Ovary (tissue), 7 donors: ENCODE measurements at regions not wholly inside any gene's neighbourhood (a gene's known extent, or its start where the extent isn't known, plus 50 kb on each side); places are given as distances from the start of the nearest gene placed in this dataset.
"Not testable (repeated sequence)": the region's sequence is repeated elsewhere in the genome, so short reads cannot be mapped to it uniquely, and the experiment has no call there.

Experiments
- DNase-seq, 5 donors: peaks; one replicate each; pipeline ENCODE4 v3.0.0-alpha.2; 2019 to 2020
- H3K27ac ChIP-seq, 2 donors: fragments of 200-600 bp; one replicate each; pipeline versions ENCODE4 v1.5.1 to v1.8.0; 2019 to 2022
- H3K27me3 ChIP-seq: fragments of 200-600 bp; one replicate; pipeline ENCODE4 v1.8.0; 2022
- H3K36me3 ChIP-seq: fragments of 200-600 bp; sonication (generic); one replicate; pipeline ENCODE4 v1.5.1; 2019
- H3K4me1 ChIP-seq: one replicate; pipeline ENCODE4 v1.8.1; 2013; ENCODE audit warnings: mild to moderate bottlenecking, moderate library complexity; ENCODE audit not compliant: insufficient read depth
- H3K4me3 ChIP-seq: fragments of 200-600 bp; sonication (generic); one replicate; pipeline ENCODE4 v1.5.1; 2017
- H3K9me3 ChIP-seq, 2 donors: fragments of 200-600 bp in 1 of 2; sonication (generic) in 1 of 2; one replicate each; pipeline versions ENCODE4 v1.5.1 to v1.8.1; 2013 to 2019; ENCODE audit warnings: mild to moderate bottlenecking in 1 of 2, moderate library complexity in 1 of 2
- CTCF ChIP-seq, 3 donors: fragments of 450-650 bp in 2 of 3; fragments of 200-600 bp in 1 of 3; IDR thresholded peaks; one replicate each; pipeline versions ENCODE4 v1.5.1 to v1.8.0; 2016 to 2022; ENCODE audit warnings: antibody characterized with exemption in 3 of 3, mild to moderate bottlenecking in 1 of 3
- EP300 ChIP-seq: sonication (generic); formaldehyde crosslinking; IDR thresholded peaks from one replicate; pipeline ENCODE4 v1.6.1; 2017; ENCODE audit warnings: antibody characterized with exemption
- POLR2A ChIP-seq: fragments of 450-650 bp; IDR thresholded peaks from one replicate; pipeline ENCODE4 v1.6.1; 2017; ENCODE audit warnings: antibody characterized with exemption, mild to moderate bottlenecking, moderate library complexity
- WGBS, 3 donors: extraction: QIAGEN DNeasy Blood & Tissue Kit in 1 of 3; methylation state at CpG; one replicate each; pipeline versions ENCODE4 v1.1.5 to v1.1.7; 2013 to 2017; 5-methylcytosine and 5-hydroxymethylcytosine counted together
- intact Hi-C, 4 donors: fragments of 100-400 bp; cut with DNase I; formaldehyde crosslinking; loops; one replicate each; pipeline versions ENCODE4 v1.11.0 to v1.15.1; 2022 to 2023
- donor health status: DM: no; HTN: no; CAD: no; lungs with moderate emphysema.
- donor health status: DM: no; HTN: no; CAD: no.
- donor health status: Bipolar disorder and iron deficiency.
- donor health status: DM: no; HTN: no; CAD: no.
- donor health status: DM: yes; HTN: yes; CAD: no.

DNA sequence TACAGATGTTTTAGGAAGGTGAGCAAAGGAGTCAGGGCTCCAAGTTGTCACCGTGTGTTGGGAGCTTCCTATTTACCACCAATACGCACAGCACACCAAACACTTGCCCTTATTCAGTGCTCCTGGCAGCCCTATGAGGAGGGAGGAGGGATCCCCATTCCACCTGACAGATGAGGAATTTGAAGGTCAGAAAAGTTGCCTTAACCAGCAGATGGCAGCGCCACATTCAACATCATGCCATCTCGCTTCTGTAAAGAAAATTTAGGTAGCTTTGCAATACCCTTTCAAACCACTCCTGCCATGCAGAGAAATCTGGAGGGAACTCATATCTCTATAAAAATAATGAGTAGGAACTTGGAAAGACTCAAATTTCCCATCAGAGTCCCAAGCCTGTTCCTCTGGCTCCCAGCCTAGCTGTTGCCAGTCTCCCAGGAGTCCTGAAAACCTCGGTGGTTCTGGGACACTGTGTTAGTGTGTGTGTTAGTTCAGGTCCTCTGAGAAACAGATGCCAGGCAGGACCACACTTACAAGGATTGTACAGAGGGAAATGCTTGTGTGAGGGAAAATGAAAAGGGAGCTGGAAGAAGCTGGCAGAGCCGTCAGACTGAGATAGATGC, 410.5 kb downstream of the MED13L start:
- Histone ChIP-seq H3K4me3 (no peak overlapping the region), H3K27ac (no peak overlapping the region), H3K9me3 (no peaks in the 10 kb centered on the region), H3K36me3 (no peaks in the 10 kb centered on the region), H3K4me1 (no peaks in the 10 kb centered on the region), H3K27me3 (no peaks in the 10 kb centered on the region)
- TF ChIP-seq EP300 = no peak
- no peak for TF ChIP-seq CTCF (IDR thresholded peaks at IDR 0.05)
- no peak for TF ChIP-seq POLR2A
- intact Hi-C loops = no loop called here
- WGBS, 3 donors = 63 to 79% (median 67%) methylated on average over 6 of the region's 6 CpGs
- DNase-seq = no peak

GRCh38 chr12:115866281-115866680, 411.2 kb downstream of the MED13L start:
- H3K27ac ChIP-seq, intact Hi-C loops, H3K4me1 ChIP-seq, H3K4me3 ChIP-seq, H3K36me3 ChIP-seq, DNase-seq, H3K9me3 ChIP-seq, H3K27me3 ChIP-seq: not testable (repeated sequence)
- WGBS, 3 donors = 77 to 99% (median 85%) methylated on average over 3 of the region's 3 CpGs

DNA sequence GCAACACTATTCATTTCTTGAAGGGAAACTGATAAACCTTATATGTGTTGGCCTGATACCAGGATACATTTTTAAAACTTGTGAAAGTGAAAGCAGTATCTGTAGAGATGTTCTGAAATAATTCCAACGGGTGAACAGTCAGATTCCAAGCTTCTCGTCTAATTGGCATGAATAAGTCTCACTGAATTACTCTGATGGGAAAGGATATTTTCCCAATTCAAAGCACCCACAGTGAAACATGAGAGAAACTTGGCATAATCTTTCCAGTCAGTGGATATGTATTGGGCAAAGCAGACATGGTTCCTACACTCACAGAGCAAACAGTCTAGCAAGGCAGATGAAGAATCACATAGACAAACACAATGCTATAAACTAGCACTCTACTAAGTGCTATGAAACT, 413.1 kb downstream of the MED13L start:
- H3K27ac ChIP-seq = no peak overlapping the region
- no peaks in the 10 kb centered on the region for H3K9me3 ChIP-seq
- no peak for TF ChIP-seq POLR2A
- TF ChIP-seq CTCF (IDR thresholded peaks at IDR 0.05) = no peak
- no peak for TF ChIP-seq EP300
- 7 to 9% (median 8%) methylated on average over 2 of the region's 2 CpGs for WGBS, 3 donors
- H3K4me3 ChIP-seq = no peak overlapping the region
- H3K27me3 ChIP-seq = no peaks in the 10 kb centered on the region
- DNase-seq = no peak
- no peaks in the 10 kb centered on the region for H3K4me1 ChIP-seq
- no peaks in the 10 kb centered on the region for H3K36me3 ChIP-seq
- intact Hi-C loops = no loop called here

- 42 to 57% (median 50%) methylated on average over 3 of the region's 3 CpGs for WGBS, 3 donors
- H3K27ac ChIP-seq = no peak overlapping the region
Observed at GRCh38 chr12:115860619-115861018, 416.9 kb downstream of the MED13L start.

More at GRCh38 chr12:115860619-115861018, 416.9 kb downstream of the MED13L start:
- Histone ChIP-seq H3K4me1 (no peaks in the 10 kb centered on the region), H3K27me3 (no peaks in the 10 kb centered on the region), H3K9me3 (no peaks in the 10 kb centered on the region), H3K36me3 (no peaks in the 10 kb centered on the region), H3K4me3 (no peak overlapping the region)
- intact Hi-C loops = no loop called here
- TF ChIP-seq CTCF (IDR thresholded peaks at IDR 0.05) (no peak), EP300 (no peak), POLR2A (no peak)
- no peak for DNase-seq
